ENCODE measurements at regions not wholly inside any gene's neighbourhood (a gene's known extent, or its start where the extent isn't known, plus 50 kb on each side); places are given as distances from the start of the nearest gene placed in this dataset.
"Not testable (repeated sequence)": the region's sequence is repeated elsewhere in the genome, so short reads cannot be mapped to it uniquely, and the experiment has no call there.

GRCh38 chr10:83542774-83543411, 596.4 kb upstream of the GHITM start:
- H3K27ac ChIP-seq (ENCODE audit: low read length), result no peak overlapping the region
- H3K4me3 ChIP-seq (ENCODE audit: low read depth in 1 of 2, low read length in 2 of 2), result no peak overlapping the region
- no peaks in the 10 kb centered on the region for H3K36me3 ChIP-seq (ENCODE audit: control insufficient read depth in 1 of 2, insufficient read depth in 2 of 2, low read length in 2 of 2)
- H3K9me3 ChIP-seq (ENCODE audit: control insufficient read depth in 1 of 2, low read length in 2 of 2), result no peaks in the 10 kb centered on the region
- no peaks in the 10 kb centered on the region for H3K27me3 ChIP-seq (ENCODE audit: low read depth, low read length)
- H3K4me1 ChIP-seq (ENCODE audit: control insufficient read depth in 1 of 2, insufficient read depth in 2 of 2, low read length in 2 of 2), result peaks cover 0 to 24% of the 10 kb centered on the region in 2 donors

- no peak overlapping the region for H3K27ac ChIP-seq (ENCODE audit: low read length)
- H3K9me3 ChIP-seq (ENCODE audit: control insufficient read depth in 1 of 2, low read length in 2 of 2), result no peaks in the 10 kb centered on the region
- H3K4me3 ChIP-seq (ENCODE audit: low read depth in 1 of 2, low read length in 2 of 2), result no peak overlapping the region
- no peaks in the 10 kb centered on the region for H3K27me3 ChIP-seq (ENCODE audit: low read depth, low read length)
- H3K36me3 ChIP-seq (ENCODE audit: control insufficient read depth in 1 of 2, insufficient read depth in 2 of 2, low read length in 2 of 2), result no peaks in the 10 kb centered on the region
- peaks cover 0 to 24% of the 10 kb centered on the region in 2 donors for H3K4me1 ChIP-seq (ENCODE audit: control insufficient read depth in 1 of 2, insufficient read depth in 2 of 2, low read length in 2 of 2)
These were observed 595.4 kb upstream of the GHITM start for GRCh38 chr10:83543691-83544462.

GRCh38 chr10:83545901-83546391, 593.4 kb upstream of the GHITM start:
- H3K36me3 ChIP-seq (ENCODE audit: control insufficient read depth in 1 of 2, insufficient read depth in 2 of 2, low read length in 2 of 2), result no peaks in the 10 kb centered on the region
- H3K27ac ChIP-seq (ENCODE audit: low read length), result no peak overlapping the region
- no peaks in the 10 kb centered on the region for H3K9me3 ChIP-seq (ENCODE audit: control insufficient read depth in 1 of 2, low read length in 2 of 2)
- no peak overlapping the region for H3K4me3 ChIP-seq (ENCODE audit: low read depth in 1 of 2, low read length in 2 of 2)
- peaks cover 0 to 14% of the 10 kb centered on the region in 2 donors for H3K4me1 ChIP-seq (ENCODE audit: control insufficient read depth in 1 of 2, insufficient read depth in 2 of 2, low read length in 2 of 2)
- H3K27me3 ChIP-seq (ENCODE audit: low read depth, low read length), result no peaks in the 10 kb centered on the region

GRCh38 chr10:83551190-83551589, 588.1 kb upstream of the GHITM start:
- not testable (repeated sequence) for H3K4me1 ChIP-seq (ENCODE audit: control insufficient read depth in 1 of 2, insufficient read depth in 2 of 2, low read length in 2 of 2); H3K27ac ChIP-seq (ENCODE audit: low read length); H3K4me3 ChIP-seq (ENCODE audit: low read depth in 1 of 2, low read length in 2 of 2); H3K36me3 ChIP-seq (ENCODE audit: control insufficient read depth in 1 of 2, insufficient read depth in 2 of 2, low read length in 2 of 2); H3K27me3 ChIP-seq (ENCODE audit: low read depth, low read length); H3K9me3 ChIP-seq (ENCODE audit: control insufficient read depth in 1 of 2, low read length in 2 of 2)

- H3K4me1 ChIP-seq (ENCODE audit: control insufficient read depth in 1 of 2, insufficient read depth in 2 of 2, low read length in 2 of 2), result no peaks in the 10 kb centered on the region
- no peak overlapping the region for H3K27ac ChIP-seq (ENCODE audit: low read length)
- no peak overlapping the region for H3K4me3 ChIP-seq (ENCODE audit: low read depth in 1 of 2, low read length in 2 of 2)
- H3K36me3 ChIP-seq (ENCODE audit: control insufficient read depth in 1 of 2, insufficient read depth in 2 of 2, low read length in 2 of 2), result no peaks in the 10 kb centered on the region
- H3K27me3 ChIP-seq (ENCODE audit: low read depth, low read length), result no peaks in the 10 kb centered on the region
- no peaks in the 10 kb centered on the region for H3K9me3 ChIP-seq (ENCODE audit: control insufficient read depth in 1 of 2, low read length in 2 of 2)
These were observed 585.9 kb upstream of the GHITM start for GRCh38 chr10:83553366-83553765.

- Histone ChIP-seq H3K9me3 (ENCODE audit: control insufficient read depth in 1 of 2, low read length in 2 of 2) (no peaks in the 10 kb centered on the region), H3K4me1 (ENCODE audit: control insufficient read depth in 1 of 2, insufficient read depth in 2 of 2, low read length in 2 of 2) (no peaks in the 10 kb centered on the region), H3K36me3 (ENCODE audit: control insufficient read depth in 1 of 2, insufficient read depth in 2 of 2, low read length in 2 of 2) (no peaks in the 10 kb centered on the region), H3K27ac (ENCODE audit: low read length) (no peak overlapping the region), H3K4me3 (ENCODE audit: low read depth in 1 of 2, low read length in 2 of 2) (no peak overlapping the region), H3K27me3 (ENCODE audit: low read depth, low read length) (no peaks in the 10 kb centered on the region)
These were observed 584.0 kb upstream of the GHITM start for GRCh38 chr10:83555264-83555663.

GRCh38 chr10:83562381-83562780, 576.9 kb upstream of the GHITM start:
- Histone ChIP-seq H3K4me1 (ENCODE audit: control insufficient read depth in 1 of 2, insufficient read depth in 2 of 2, low read length in 2 of 2) (no peaks in the 10 kb centered on the region), H3K27ac (ENCODE audit: low read length) (no peak overlapping the region), H3K4me3 (ENCODE audit: low read depth in 1 of 2, low read length in 2 of 2) (no peak overlapping the region), H3K36me3 (ENCODE audit: control insufficient read depth in 1 of 2, insufficient read depth in 2 of 2, low read length in 2 of 2) (no peaks in the 10 kb centered on the region), H3K9me3 (ENCODE audit: control insufficient read depth in 1 of 2, low read length in 2 of 2) (no peaks in the 10 kb centered on the region), H3K27me3 (ENCODE audit: low read depth, low read length) (no peaks in the 10 kb centered on the region)

GRCh38 chr10:83564889-83565588, 574.3 kb upstream of the GHITM start:
- Histone ChIP-seq H3K4me1 (ENCODE audit: control insufficient read depth in 1 of 2, insufficient read depth in 2 of 2, low read length in 2 of 2) (no peaks in the 10 kb centered on the region), H3K36me3 (ENCODE audit: control insufficient read depth in 1 of 2, insufficient read depth in 2 of 2, low read length in 2 of 2) (no peaks in the 10 kb centered on the region), H3K27me3 (ENCODE audit: low read depth, low read length) (no peaks in the 10 kb centered on the region), H3K4me3 (ENCODE audit: low read depth in 1 of 2, low read length in 2 of 2) (no peak overlapping the region), H3K9me3 (ENCODE audit: control insufficient read depth in 1 of 2, low read length in 2 of 2) (no peaks in the 10 kb centered on the region), H3K27ac (ENCODE audit: low read length) (no peak overlapping the region)

- Histone ChIP-seq H3K36me3 (ENCODE audit: control insufficient read depth in 1 of 2, insufficient read depth in 2 of 2, low read length in 2 of 2) (no peaks in the 10 kb centered on the region), H3K4me3 (ENCODE audit: low read depth in 1 of 2, low read length in 2 of 2) (no peak overlapping the region), H3K27ac (ENCODE audit: low read length) (no peak overlapping the region), H3K4me1 (ENCODE audit: control insufficient read depth in 1 of 2, insufficient read depth in 2 of 2, low read length in 2 of 2) (no peaks in the 10 kb centered on the region), H3K27me3 (ENCODE audit: low read depth, low read length) (no peaks in the 10 kb centered on the region), H3K9me3 (ENCODE audit: control insufficient read depth in 1 of 2, low read length in 2 of 2) (no peaks in the 10 kb centered on the region)
These were observed 567.3 kb upstream of the GHITM start for GRCh38 chr10:83572036-83572435.

- Histone ChIP-seq H3K4me3 (ENCODE audit: low read depth in 1 of 2, low read length in 2 of 2) (no peak overlapping the region), H3K4me1 (ENCODE audit: control insufficient read depth in 1 of 2, insufficient read depth in 2 of 2, low read length in 2 of 2) (no peaks in the 10 kb centered on the region), H3K9me3 (ENCODE audit: control insufficient read depth in 1 of 2, low read length in 2 of 2) (no peaks in the 10 kb centered on the region), H3K27ac (ENCODE audit: low read length) (no peak overlapping the region), H3K36me3 (ENCODE audit: control insufficient read depth in 1 of 2, insufficient read depth in 2 of 2, low read length in 2 of 2) (no peaks in the 10 kb centered on the region), H3K27me3 (ENCODE audit: low read depth, low read length) (no peaks in the 10 kb centered on the region)
These were observed 564.5 kb upstream of the GHITM start for GRCh38 chr10:83574770-83575169.

- Histone ChIP-seq H3K9me3 (ENCODE audit: control insufficient read depth in 1 of 2, low read length in 2 of 2) (no peaks in the 10 kb centered on the region), H3K4me1 (ENCODE audit: control insufficient read depth in 1 of 2, insufficient read depth in 2 of 2, low read length in 2 of 2) (no peaks in the 10 kb centered on the region), H3K27me3 (ENCODE audit: low read depth, low read length) (no peaks in the 10 kb centered on the region), H3K36me3 (ENCODE audit: control insufficient read depth in 1 of 2, insufficient read depth in 2 of 2, low read length in 2 of 2) (no peaks in the 10 kb centered on the region), H3K27ac (ENCODE audit: low read length) (no peak overlapping the region), H3K4me3 (ENCODE audit: low read depth in 1 of 2, low read length in 2 of 2) (no peak overlapping the region)
These were observed 561.9 kb upstream of the GHITM start for GRCh38 chr10:83577421-83577820.

All from muscle layer of duodenum (tissue), 2 donors.